ENCODE measurements at regions not wholly inside any gene's neighbourhood (a gene's known extent, or its start where the extent isn't known, plus 50 kb on each side); places are given as distances from the start of the nearest gene placed in this dataset.

DNA sequence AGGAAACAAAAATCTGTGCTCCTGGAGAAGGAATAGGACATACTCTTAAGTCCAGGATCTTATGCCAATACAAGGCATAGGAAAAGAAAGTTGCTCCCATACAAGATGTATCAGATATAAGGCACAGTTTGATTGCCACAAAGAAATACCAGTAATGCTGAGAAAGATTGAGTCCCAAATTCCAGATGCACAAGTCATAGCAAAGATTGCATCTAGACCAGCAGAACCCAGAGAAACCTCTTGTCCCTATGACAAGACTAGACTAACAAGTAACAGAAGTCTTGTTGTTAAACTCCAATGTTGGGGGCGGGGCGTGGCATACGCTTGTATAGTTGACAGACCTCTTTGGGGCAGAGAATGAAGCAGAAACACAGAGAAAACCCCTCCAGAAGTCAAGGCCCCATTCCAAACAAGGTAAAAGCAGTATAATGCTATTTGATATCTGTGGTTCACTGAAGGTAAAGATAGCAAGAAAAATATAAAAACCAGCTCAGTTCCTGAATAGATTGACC lies 671.5 kb upstream of the GRIA3 start:
- no peak for TF ChIP-seq ZNF670 (tag by site-specific recombination; IDR thresholded peaks at IDR 0.05; ENCODE audit: low read depth)
- no peak for TF ChIP-seq ZSCAN30 (tag by site-specific recombination; IDR thresholded peaks at IDR 0.05)
- TF ChIP-seq, protein P1, sequence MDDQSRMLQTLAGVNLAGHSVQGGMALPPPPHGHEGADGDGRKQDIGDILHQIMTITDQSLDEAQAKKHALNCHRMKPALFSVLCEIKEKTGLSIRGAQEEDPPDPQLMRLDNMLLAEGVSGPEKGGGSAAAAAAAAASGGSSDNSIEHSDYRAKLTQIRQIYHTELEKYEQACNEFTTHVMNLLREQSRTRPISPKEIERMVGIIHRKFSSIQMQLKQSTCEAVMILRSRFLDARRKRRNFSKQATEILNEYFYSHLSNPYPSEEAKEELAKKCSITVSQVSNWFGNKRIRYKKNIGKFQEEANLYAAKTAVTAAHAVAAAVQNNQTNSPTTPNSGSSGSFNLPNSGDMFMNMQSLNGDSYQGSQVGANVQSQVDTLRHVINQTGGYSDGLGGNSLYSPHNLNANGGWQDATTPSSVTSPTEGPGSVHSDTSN (CRISPR knock-in tag; IDR thresholded peaks at IDR 0.05) = no peak
- no peak for TF ChIP-seq ZNF155 (tag by site-specific recombination; IDR thresholded peaks at IDR 0.05)
- TF ChIP-seq, protein P2, sequence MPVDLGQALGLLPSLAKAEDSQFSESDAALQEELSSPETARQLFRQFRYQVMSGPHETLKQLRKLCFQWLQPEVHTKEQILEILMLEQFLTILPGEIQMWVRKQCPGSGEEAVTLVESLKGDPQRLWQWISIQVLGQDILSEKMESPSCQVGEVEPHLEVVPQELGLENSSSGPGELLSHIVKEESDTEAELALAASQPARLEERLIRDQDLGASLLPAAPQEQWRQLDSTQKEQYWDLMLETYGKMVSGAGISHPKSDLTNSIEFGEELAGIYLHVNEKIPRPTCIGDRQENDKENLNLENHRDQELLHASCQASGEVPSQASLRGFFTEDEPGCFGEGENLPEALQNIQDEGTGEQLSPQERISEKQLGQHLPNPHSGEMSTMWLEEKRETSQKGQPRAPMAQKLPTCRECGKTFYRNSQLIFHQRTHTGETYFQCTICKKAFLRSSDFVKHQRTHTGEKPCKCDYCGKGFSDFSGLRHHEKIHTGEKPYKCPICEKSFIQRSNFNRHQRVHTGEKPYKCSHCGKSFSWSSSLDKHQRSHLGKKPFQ (tag by site-specific recombination; IDR thresholded peaks at IDR 0.05) = no peak
- TF ChIP-seq ZBTB1 (tag by site-specific recombination; IDR thresholded peaks at IDR 0.05) = no peak
- no peak for TF ChIP-seq SP3 (tag by site-specific recombination; IDR thresholded peaks at IDR 0.05)
- no peak for TF ChIP-seq ZSCAN5A (tag by site-specific recombination; IDR thresholded peaks at IDR 0.05)
- no peak for TF ChIP-seq ZFP69B (tag by site-specific recombination; IDR thresholded peaks at IDR 0.05)
- no peak for TF ChIP-seq ZIC2 (tag by site-specific recombination; IDR thresholded peaks at IDR 0.05)
- TF ChIP-seq YY1 (tag by site-specific recombination; IDR thresholded peaks at IDR 0.05) = no peak
- TF ChIP-seq ZNF747 (tag by site-specific recombination; IDR thresholded peaks at IDR 0.05) = no peak
- TF ChIP-seq ZBTB11 (tag by site-specific recombination; conservative IDR thresholded peaks at IDR 0.05; ENCODE audit: low read depth) = no peak
- no peak for TF ChIP-seq ZBTB48 (tag by site-specific recombination; IDR thresholded peaks at IDR 0.05)
- CTCF ChIA-PET = no interaction called here
- Histone ChIP-seq H3K27ac (ENCODE audit: extremely low read depth, low read depth, low read length) (no peak overlapping the region), H3K4me3 (ENCODE audit: low read depth, low read length) (no peak overlapping the region), H3K36me3 (ENCODE audit: control insufficient read depth in 2 of 2, insufficient read depth in 1 of 2, low read length in 2 of 2) (no peaks in the 10 kb centered on the region), H3K9me3 (ENCODE audit: control insufficient read depth, insufficient read depth, low read depth, low read length) (no peaks in the 10 kb centered on the region), H3K4me1 (ENCODE audit: control insufficient read depth, insufficient read depth, low read length) (no peaks in the 10 kb centered on the region)
- POLR2A ChIA-PET = no interaction called here

- ChIA-PET CTCF (no interaction called here), POLR2A (no interaction called here)
- H3K27ac ChIP-seq (ENCODE audit: extremely low read depth, low read depth, low read length) = no peak overlapping the region
- H3K4me3 ChIP-seq (ENCODE audit: low read depth, low read length) = no peak overlapping the region
- no peaks in the 10 kb centered on the region for H3K36me3 ChIP-seq (ENCODE audit: control insufficient read depth in 2 of 2, insufficient read depth in 1 of 2, low read length in 2 of 2)
- H3K9me3 ChIP-seq (ENCODE audit: control insufficient read depth, insufficient read depth, low read depth, low read length) = no peaks in the 10 kb centered on the region
- H3K4me1 ChIP-seq (ENCODE audit: control insufficient read depth, insufficient read depth, low read length) = no peaks in the 10 kb centered on the region
- TF ChIP-seq ZNF221 (tag by site-specific recombination; IDR thresholded peaks at IDR 0.05; ENCODE audit: borderline replicate concordance) (no peak), ZBTB11 (tag by site-specific recombination; conservative IDR thresholded peaks at IDR 0.05; ENCODE audit: low read depth) (no peak), ZBTB10 (tag by site-specific recombination; IDR thresholded peaks at IDR 0.05) (no peak), ZNF354C (tag by site-specific recombination; IDR thresholded peaks at IDR 0.05; ENCODE audit: borderline replicate concordance, low read depth) (no peak)
- TF ChIP-seq, protein P3, sequence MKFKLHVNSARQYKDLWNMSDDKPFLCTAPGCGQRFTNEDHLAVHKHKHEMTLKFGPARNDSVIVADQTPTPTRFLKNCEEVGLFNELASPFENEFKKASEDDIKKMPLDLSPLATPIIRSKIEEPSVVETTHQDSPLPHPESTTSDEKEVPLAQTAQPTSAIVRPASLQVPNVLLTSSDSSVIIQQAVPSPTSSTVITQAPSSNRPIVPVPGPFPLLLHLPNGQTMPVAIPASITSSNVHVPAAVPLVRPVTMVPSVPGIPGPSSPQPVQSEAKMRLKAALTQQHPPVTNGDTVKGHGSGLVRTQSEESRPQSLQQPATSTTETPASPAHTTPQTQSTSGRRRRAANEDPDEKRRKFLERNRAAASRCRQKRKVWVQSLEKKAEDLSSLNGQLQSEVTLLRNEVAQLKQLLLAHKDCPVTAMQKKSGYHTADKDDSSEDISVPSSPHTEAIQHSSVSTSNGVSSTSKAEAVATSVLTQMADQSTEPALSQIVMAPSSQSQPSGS (tag by site-specific recombination; IDR thresholded peaks at IDR 0.05; ENCODE audit: low read depth) = no peak
Measured at GRCh38 chrX:122517786-122518185, 666.3 kb upstream of the GRIA3 start.
